ENCODE measurements at regions not wholly inside any gene's neighbourhood (a gene's known extent, or its start where the extent isn't known, plus 50 kb on each side); places are given as distances from the start of the nearest gene placed in this dataset.
"Not testable (repeated sequence)": the region's sequence is repeated elsewhere in the genome, so short reads cannot be mapped to it uniquely, and the experiment has no call there.

DNA sequence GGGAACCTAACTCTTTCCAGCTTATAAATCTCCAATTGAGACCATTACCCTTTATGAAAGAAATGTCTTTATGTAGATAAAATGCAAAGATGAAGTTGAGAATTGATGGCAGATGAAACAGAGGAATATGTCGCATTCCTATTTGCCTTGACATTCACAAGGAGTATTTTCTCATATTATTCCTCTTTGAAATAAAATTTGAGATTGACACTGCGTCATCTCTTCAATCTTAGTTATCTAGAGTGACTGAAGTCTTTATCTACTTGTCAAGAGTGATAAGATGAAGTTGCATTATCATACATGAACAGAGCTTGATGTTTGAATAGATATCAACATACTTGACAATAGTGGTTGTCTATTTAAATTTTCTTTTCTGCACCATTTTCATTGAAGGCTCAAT lies 574.4 kb upstream of the SOX9 start:
- no peak overlapping the region for H3K27ac ChIP-seq (ENCODE audit: low read depth, low read length)
- no peaks in the 10 kb centered on the region for H3K4me1 ChIP-seq (ENCODE audit: control insufficient read depth, insufficient read depth, low read length)
- H3K27me3 ChIP-seq (ENCODE audit: control insufficient read depth, insufficient read depth, low read length): no peaks in the 10 kb centered on the region

DNA sequence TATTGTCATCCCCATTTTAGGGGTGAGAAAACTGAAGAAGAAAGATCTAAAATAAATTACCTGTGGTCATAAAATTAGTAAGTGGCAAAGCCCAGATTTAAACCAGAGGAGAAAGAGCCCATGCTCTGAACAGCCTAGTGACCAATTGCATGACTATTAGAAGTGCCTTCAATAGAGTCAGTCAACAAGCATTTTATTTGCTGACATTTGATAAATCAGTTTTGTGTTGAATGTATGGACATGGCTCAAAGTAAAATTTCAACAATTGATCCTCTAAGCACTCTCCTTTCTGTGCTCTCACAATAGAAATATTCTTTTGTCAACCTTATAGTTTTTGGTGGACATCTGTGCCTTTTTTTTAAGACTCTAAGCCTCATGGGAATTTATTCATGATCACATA lies 572.9 kb upstream of the SOX9 start:
- Histone ChIP-seq H3K4me1 (ENCODE audit: control insufficient read depth, insufficient read depth, low read length) (no peaks in the 10 kb centered on the region), H3K4me3 (ENCODE audit: low read length) (no peak overlapping the region), H3K36me3 (ENCODE audit: control insufficient read depth, insufficient read depth, low read length) (no peaks in the 10 kb centered on the region), H3K9ac (ENCODE audit: low read length) (no peak overlapping the region), H3K27ac (ENCODE audit: low read depth, low read length) (no peak overlapping the region), H3K27me3 (ENCODE audit: control insufficient read depth, insufficient read depth, low read length) (no peaks in the 10 kb centered on the region)

More for the DNA sequence above, 574.4 kb upstream of the SOX9 start:
- Histone ChIP-seq H3K9ac (ENCODE audit: low read length) (no peak overlapping the region), H3K4me3 (ENCODE audit: low read length) (no peak overlapping the region), H3K36me3 (ENCODE audit: control insufficient read depth, insufficient read depth, low read length) (no peaks in the 10 kb centered on the region)

DNA sequence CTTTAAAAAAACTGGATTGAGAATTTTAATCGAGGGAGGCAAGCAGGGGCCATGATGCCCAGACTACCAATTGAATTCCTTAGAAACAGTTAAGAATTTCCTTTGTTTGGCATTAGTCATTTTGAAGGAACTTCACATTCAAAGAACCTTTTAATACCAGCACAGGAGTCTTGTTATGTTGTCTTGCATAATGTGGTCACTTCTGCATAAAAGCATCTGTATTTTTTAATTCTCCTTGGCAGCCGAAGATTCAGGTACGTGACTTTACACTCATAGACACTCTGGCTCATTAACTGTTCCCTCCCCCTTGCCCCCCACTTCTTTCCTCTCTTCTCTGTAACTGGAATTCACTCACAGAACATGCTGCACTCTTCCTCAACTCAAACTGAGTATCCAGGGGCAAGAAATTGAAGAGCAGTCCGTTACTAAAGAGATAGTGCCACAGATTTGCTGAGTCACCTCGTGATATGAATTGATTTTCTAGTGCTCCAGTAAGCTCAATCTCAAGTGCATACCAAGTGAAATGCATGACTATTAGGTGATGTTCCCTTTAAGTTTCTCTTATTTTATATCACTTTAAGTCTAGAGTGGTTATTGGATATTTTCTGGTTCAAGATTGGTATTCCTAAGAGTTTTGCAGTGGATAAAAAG lies 572.2 kb upstream of the SOX9 start:
- Histone ChIP-seq H3K36me3 (ENCODE audit: control insufficient read depth, insufficient read depth, low read length) (no peaks in the 10 kb centered on the region), H3K9ac (ENCODE audit: low read length) (no peak overlapping the region), H3K27ac (ENCODE audit: low read depth, low read length) (no peak overlapping the region), H3K4me1 (ENCODE audit: control insufficient read depth, insufficient read depth, low read length) (no peaks in the 10 kb centered on the region), H3K4me3 (ENCODE audit: low read length) (no peak overlapping the region), H3K27me3 (ENCODE audit: control insufficient read depth, insufficient read depth, low read length) (no peaks in the 10 kb centered on the region)

DNA sequence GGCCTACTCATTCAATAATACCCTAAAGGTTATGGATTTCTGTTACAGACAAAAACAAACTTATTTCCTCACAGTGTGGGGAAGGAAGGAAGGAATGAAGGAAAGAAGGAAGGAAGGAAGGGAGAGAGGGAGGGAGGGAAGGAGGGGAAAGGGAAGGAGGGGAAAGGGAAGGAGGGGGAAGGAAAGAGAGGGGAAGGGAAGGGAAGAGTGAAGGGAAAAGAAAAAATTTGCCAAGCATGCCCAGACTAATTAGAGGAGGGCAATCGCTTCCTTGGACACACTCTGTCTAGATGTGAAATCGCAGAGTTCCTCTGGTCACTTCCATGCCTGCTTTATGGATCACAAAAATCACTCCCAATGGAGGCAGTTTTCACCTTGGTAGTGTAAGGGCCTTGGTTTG lies 570.1 kb upstream of the SOX9 start:
- Histone ChIP-seq H3K4me1 (ENCODE audit: control insufficient read depth, insufficient read depth, low read length) (no peaks in the 10 kb centered on the region), H3K27me3 (ENCODE audit: control insufficient read depth, insufficient read depth, low read length) (no peaks in the 10 kb centered on the region), H3K9ac (ENCODE audit: low read length) (no peak overlapping the region), H3K4me3 (ENCODE audit: low read length) (no peak overlapping the region), H3K27ac (ENCODE audit: low read depth, low read length) (no peak overlapping the region), H3K36me3 (ENCODE audit: control insufficient read depth, insufficient read depth, low read length) (no peaks in the 10 kb centered on the region)

DNA sequence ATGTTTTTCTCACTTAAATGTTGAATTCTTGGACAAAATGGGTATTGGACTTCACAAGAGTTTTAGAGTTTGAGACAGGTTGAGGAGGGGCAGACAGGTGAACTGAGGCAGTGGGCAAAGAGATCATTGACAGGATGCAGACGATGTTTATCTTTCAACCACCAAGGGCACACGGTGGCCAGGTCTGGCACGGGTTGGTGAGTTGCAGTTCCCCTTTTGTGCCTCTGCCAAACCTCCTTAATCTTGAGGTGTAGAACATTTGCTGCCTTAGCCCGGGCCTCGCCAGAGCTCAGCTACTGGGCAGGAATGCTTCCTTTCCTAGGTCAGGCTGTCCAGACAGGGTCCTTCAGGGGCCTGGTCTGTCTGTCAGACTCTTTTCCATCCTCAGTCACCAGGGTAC lies 567.4 kb upstream of the SOX9 start:
- no peak overlapping the region for H3K9ac ChIP-seq (ENCODE audit: low read length)
- no peaks in the 10 kb centered on the region for H3K27me3 ChIP-seq (ENCODE audit: control insufficient read depth, insufficient read depth, low read length)
- no peaks in the 10 kb centered on the region for H3K4me1 ChIP-seq (ENCODE audit: control insufficient read depth, insufficient read depth, low read length)
- no peak overlapping the region for H3K27ac ChIP-seq (ENCODE audit: low read depth, low read length)
- no peaks in the 10 kb centered on the region for H3K36me3 ChIP-seq (ENCODE audit: control insufficient read depth, insufficient read depth, low read length)
- H3K4me3 ChIP-seq (ENCODE audit: low read length): no peak overlapping the region

DNA sequence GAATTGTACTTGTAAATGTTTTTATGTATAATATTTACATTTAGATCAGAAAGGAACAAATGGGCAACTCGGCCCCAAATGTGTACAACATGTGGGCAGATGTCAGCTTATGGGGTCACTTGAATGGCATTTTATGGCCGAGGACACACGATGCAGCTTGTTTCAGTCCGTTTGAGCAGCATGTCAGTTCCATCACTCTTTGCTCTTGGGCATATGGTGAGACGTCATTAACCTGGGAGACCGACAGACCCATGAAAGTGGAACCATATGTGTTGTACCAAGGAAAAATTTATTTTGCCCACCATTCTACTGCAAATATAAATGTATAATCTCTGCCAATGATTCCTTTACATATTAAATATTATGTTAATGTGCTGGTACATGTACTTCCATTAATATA lies 561.9 kb upstream of the SOX9 start:
- Histone ChIP-seq H3K27me3 (ENCODE audit: control insufficient read depth, insufficient read depth, low read length) (no peaks in the 10 kb centered on the region), H3K4me3 (ENCODE audit: low read length) (no peak overlapping the region), H3K4me1 (ENCODE audit: control insufficient read depth, insufficient read depth, low read length) (no peaks in the 10 kb centered on the region), H3K27ac (ENCODE audit: low read depth, low read length) (no peak overlapping the region), H3K36me3 (ENCODE audit: control insufficient read depth, insufficient read depth, low read length) (no peaks in the 10 kb centered on the region), H3K9ac (ENCODE audit: low read length) (no peak overlapping the region)

DNA sequence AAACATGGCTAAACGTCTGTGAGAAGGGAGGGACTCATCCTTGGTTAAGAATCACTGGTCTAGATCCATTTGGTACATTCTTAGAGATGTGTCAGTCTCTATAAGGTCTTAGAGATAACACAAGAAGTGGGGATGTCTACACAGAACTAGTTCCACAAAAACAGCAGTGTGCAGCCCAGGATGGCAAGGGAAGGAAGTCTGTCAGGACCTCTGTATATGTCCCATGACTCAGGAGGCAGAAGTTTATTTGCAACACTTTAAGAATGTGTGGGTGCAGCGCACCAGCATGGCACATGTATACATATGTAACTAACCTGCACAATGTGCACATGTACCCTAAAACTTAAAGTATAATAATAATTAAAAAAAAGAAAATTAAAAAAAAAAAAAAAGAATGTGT lies 548.5 kb upstream of the SOX9 start:
- no peak overlapping the region for H3K4me3 ChIP-seq (ENCODE audit: low read length)
- no peaks in the 10 kb centered on the region for H3K36me3 ChIP-seq (ENCODE audit: control insufficient read depth, insufficient read depth, low read length)
- H3K27ac ChIP-seq (ENCODE audit: low read depth, low read length): no peak overlapping the region
- H3K9ac ChIP-seq (ENCODE audit: low read length): no peak overlapping the region
- no peaks in the 10 kb centered on the region for H3K4me1 ChIP-seq (ENCODE audit: control insufficient read depth, insufficient read depth, low read length)
- H3K27me3 ChIP-seq (ENCODE audit: control insufficient read depth, insufficient read depth, low read length): no peaks in the 10 kb centered on the region

DNA sequence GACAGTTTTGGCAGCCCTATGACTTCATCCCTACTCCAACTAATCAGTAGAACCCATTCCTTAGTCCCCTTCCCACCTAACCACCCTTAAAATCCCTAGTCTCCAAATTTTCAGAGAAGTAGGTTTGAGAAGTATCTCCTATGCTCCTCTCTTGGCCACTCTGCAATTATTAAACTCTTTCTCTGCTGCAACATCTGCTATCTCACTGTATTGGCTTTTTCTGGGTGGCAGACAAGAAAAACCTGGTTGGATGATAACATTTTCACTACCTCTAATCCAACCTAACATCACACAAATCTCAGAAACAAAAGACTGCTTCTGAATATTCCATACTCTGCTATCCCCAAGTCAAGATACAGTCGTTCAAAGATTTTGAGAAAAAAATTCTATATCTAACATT lies 542.4 kb upstream of the SOX9 start:
- no peak overlapping the region for H3K27ac ChIP-seq (ENCODE audit: low read depth, low read length)
- H3K27me3 ChIP-seq (ENCODE audit: control insufficient read depth, insufficient read depth, low read length): no peaks in the 10 kb centered on the region
- H3K9ac ChIP-seq (ENCODE audit: low read length): no peak overlapping the region
- no peaks in the 10 kb centered on the region for H3K36me3 ChIP-seq (ENCODE audit: control insufficient read depth, insufficient read depth, low read length)
- H3K4me1 ChIP-seq (ENCODE audit: control insufficient read depth, insufficient read depth, low read length): no peaks in the 10 kb centered on the region
- H3K4me3 ChIP-seq (ENCODE audit: low read length): no peak overlapping the region

DNA sequence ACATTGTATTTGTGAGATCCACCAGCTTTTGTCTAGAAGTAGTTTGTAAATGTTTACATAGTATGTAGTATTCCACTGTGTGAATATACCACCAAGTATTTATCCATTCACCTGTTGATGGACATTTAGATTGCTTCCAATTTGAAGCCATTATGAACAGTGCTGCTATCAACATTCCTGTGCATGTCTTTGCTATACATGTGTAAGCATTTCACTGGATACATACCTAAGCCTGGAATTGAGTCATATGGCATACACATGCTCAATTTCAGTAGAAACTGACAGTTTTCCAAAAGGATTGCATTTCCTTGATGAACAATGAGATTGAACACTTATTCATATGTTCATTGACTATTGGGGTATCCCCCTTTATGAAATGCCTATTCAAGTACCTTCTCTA lies 540.6 kb upstream of the SOX9 start:
- no peak overlapping the region for H3K9ac ChIP-seq (ENCODE audit: low read length)

DNA sequence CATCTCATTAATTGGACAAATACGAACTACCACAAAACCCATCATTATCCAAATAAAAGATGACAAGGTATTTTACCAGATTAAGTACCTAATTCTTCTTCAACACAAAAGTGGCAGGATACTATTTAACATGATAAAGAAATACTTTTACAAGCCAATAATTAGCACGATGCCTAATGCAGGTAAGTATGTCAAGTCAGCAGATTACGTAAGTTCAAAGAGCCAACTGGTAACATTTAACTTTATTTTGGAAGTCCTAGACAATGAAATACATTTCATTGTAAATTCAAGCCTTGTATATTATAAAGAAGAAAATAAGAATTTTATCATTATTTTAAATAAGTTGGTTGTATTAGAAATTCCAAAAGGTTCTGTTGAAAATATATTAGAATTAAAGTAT lies 535.3 kb upstream of the SOX9 start:
- Histone ChIP-seq H3K27ac (ENCODE audit: low read depth, low read length) (no peak overlapping the region), H3K36me3 (ENCODE audit: control insufficient read depth, insufficient read depth, low read length) (no peaks in the 10 kb centered on the region), H3K4me3 (ENCODE audit: low read length) (no peak overlapping the region), H3K27me3 (ENCODE audit: control insufficient read depth, insufficient read depth, low read length) (no peaks in the 10 kb centered on the region), H3K4me1 (ENCODE audit: control insufficient read depth, insufficient read depth, low read length) (no peaks in the 10 kb centered on the region), H3K9ac (ENCODE audit: low read length) (no peak overlapping the region)

More for the DNA sequence above, 540.6 kb upstream of the SOX9 start:
- Histone ChIP-seq H3K36me3 (ENCODE audit: control insufficient read depth, insufficient read depth, low read length) (no peaks in the 10 kb centered on the region), H3K27ac (ENCODE audit: low read depth, low read length) (no peak overlapping the region), H3K4me1 (ENCODE audit: control insufficient read depth, insufficient read depth, low read length) (no peaks in the 10 kb centered on the region), H3K4me3 (ENCODE audit: low read length) (no peak overlapping the region), H3K27me3 (ENCODE audit: control insufficient read depth, insufficient read depth, low read length) (no peaks in the 10 kb centered on the region)

DNA sequence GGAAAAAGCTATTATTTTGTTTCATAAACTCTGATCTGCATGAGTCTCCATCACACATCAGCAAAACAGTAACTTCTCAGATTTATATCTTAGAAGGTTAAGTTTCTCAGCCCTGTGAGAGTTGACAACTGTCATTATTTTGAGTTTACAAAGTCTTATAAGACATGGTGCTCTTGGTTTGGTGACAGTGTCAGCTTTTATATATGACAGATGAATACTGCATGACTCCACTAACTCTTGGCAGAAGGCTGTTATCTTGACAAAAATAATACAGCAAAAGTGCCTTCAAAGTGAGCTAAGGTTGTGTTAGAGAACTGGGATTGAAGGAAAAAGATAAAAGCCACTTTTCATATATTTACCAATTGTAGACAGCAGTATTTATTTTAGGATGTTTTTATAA lies 528.4 kb upstream of the SOX9 start:
- H3K4me1 ChIP-seq (ENCODE audit: control insufficient read depth, insufficient read depth, low read length): no peaks in the 10 kb centered on the region
- H3K9ac ChIP-seq (ENCODE audit: low read length): no peak overlapping the region
- no peaks in the 10 kb centered on the region for H3K36me3 ChIP-seq (ENCODE audit: control insufficient read depth, insufficient read depth, low read length)
- H3K4me3 ChIP-seq (ENCODE audit: low read length): no peak overlapping the region
- no peaks in the 10 kb centered on the region for H3K27me3 ChIP-seq (ENCODE audit: control insufficient read depth, insufficient read depth, low read length)
- no peak overlapping the region for H3K27ac ChIP-seq (ENCODE audit: low read depth, low read length)

DNA sequence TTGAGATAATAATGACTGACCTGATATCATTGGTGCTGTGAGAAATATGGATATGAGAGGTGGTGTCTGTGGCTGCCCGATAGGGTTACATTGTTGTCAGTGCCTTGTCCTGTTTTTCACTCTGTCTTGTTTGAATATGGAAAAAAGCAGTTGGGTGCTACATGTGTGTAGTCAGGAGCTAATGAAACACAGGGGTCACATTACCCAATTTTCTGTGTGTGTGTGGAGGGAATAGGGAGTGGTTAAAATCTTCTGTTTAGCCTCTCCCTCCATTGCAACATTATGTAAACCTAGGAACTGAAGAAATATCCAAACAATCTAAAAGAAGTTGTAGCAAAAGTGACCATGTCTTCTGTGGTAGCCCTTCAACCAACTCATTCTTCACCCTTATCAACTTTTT lies 527.7 kb upstream of the SOX9 start:
- no peak overlapping the region for H3K27ac ChIP-seq (ENCODE audit: low read depth, low read length)
- H3K27me3 ChIP-seq (ENCODE audit: control insufficient read depth, insufficient read depth, low read length): no peaks in the 10 kb centered on the region
- H3K36me3 ChIP-seq (ENCODE audit: control insufficient read depth, insufficient read depth, low read length): no peaks in the 10 kb centered on the region
- H3K4me3 ChIP-seq (ENCODE audit: low read length): no peak overlapping the region
- H3K4me1 ChIP-seq (ENCODE audit: control insufficient read depth, insufficient read depth, low read length): no peaks in the 10 kb centered on the region
- H3K9ac ChIP-seq (ENCODE audit: low read length): no peak overlapping the region

DNA sequence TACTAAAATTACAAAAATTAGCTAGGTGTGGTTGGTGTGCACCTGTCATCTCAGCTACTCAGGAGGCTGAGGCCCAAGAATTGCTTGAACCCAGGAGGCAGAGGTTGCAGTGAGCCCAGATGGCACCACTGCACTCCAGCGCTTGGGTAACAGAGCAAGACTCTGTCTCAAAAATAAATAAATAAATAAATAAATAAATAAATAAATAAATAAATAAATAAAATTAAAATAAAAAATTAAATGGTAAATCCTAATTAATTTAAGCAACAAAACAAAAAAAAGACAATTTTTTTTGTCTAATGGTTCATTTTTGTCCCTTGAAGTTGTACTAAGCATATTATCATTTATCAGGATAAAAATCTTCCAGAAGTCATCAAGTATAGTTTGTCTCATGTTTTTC lies 521.2 kb upstream of the SOX9 start:
- not testable (repeated sequence) for H3K9ac ChIP-seq (ENCODE audit: low read length); H3K36me3 ChIP-seq (ENCODE audit: control insufficient read depth, insufficient read depth, low read length); H3K27me3 ChIP-seq (ENCODE audit: control insufficient read depth, insufficient read depth, low read length); H3K4me1 ChIP-seq (ENCODE audit: control insufficient read depth, insufficient read depth, low read length); H3K4me3 ChIP-seq (ENCODE audit: low read length); H3K27ac ChIP-seq (ENCODE audit: low read depth, low read length)
